ENCODE measurements at regions not wholly inside any gene's neighbourhood (a gene's known extent, or its start where the extent isn't known, plus 50 kb on each side); places are given as distances from the start of the nearest gene placed in this dataset.

DNA sequence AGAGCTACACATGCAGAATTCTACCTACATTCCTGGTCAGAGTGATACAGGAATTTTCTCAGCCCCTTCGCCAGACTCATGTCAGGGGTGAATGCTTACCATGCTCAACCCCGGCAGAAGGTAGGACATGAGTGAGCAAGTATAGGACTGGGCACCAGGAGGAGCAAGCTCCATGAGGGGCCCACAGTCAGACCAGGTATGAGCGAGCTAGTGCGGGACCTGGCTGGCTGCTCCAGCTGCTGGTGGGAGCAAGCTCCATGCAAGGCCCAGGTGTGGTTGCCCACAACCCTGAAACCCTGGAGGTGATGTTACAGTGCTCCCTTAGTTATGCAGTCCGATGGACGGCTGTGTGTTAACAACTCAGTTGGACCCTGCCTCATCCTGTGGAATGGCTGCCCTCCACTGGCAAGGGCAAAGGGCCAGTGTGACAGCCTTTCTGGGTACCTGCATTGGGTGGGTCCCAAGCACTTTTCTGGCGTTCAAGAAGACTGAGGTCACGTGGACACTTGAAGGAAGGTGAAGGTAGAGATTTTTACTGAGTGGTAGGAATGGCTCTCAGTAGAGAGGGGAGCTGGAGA lies 503.5 kb upstream of the CITED2 start:
- no peaks in the 10 kb centered on the region for H3K27me3 Mint-ChIP-seq (ENCODE audit: unreplicated experiment)
- H3K36me3 Mint-ChIP-seq (ENCODE audit: unreplicated experiment), result no peaks in the 10 kb centered on the region
- H3K9me3 Mint-ChIP-seq (ENCODE audit: unreplicated experiment), result peaks cover 2% of the 10 kb centered on the region
- TF ChIP-seq, protein P1, sequence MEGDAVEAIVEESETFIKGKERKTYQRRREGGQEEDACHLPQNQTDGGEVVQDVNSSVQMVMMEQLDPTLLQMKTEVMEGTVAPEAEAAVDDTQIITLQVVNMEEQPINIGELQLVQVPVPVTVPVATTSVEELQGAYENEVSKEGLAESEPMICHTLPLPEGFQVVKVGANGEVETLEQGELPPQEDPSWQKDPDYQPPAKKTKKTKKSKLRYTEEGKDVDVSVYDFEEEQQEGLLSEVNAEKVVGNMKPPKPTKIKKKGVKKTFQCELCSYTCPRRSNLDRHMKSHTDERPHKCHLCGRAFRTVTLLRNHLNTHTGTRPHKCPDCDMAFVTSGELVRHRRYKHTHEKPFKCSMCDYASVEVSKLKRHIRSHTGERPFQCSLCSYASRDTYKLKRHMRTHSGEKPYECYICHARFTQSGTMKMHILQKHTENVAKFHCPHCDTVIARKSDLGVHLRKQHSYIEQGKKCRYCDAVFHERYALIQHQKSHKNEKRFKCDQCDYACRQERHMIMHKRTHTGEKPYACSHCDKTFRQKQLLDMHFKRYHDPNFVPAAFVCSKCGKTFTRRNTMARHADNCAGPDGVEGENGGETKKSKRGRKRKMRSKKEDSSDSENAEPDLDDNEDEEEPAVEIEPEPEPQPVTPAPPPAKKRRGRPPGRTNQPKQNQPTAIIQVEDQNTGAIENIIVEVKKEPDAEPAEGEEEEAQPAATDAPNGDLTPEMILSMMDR (IDR thresholded peaks at IDR 0.05; ENCODE audit: partially characterized antibody, unreplicated experiment), result no peak
- no peak overlapping the region for H3K27ac Mint-ChIP-seq (ENCODE audit: unreplicated experiment)
- peaks cover 14% of the 10 kb centered on the region for H3K4me1 Mint-ChIP-seq (ENCODE audit: low read depth, unreplicated experiment)
- DNase-seq, result no peak
- H3K4me3 Mint-ChIP-seq (ENCODE audit: unreplicated experiment), result no peak overlapping the region

- DNase-seq, result no peak
- no peak overlapping the region for H3K27ac Mint-ChIP-seq (ENCODE audit: unreplicated experiment)
- no peaks in the 10 kb centered on the region for H3K27me3 Mint-ChIP-seq (ENCODE audit: unreplicated experiment)
- TF ChIP-seq, protein P1 (IDR thresholded peaks at IDR 0.05; ENCODE audit: partially characterized antibody, unreplicated experiment), result no peak
- no peaks in the 10 kb centered on the region for H3K4me1 Mint-ChIP-seq (ENCODE audit: low read depth, unreplicated experiment)
- H3K9me3 Mint-ChIP-seq (ENCODE audit: unreplicated experiment), result no peaks in the 10 kb centered on the region
- H3K36me3 Mint-ChIP-seq (ENCODE audit: unreplicated experiment), result no peaks in the 10 kb centered on the region
- H3K4me3 Mint-ChIP-seq (ENCODE audit: unreplicated experiment), result no peak overlapping the region
These were observed 498.2 kb upstream of the CITED2 start for GRCh38 chr6:139872665-139873064.

- no peaks in the 10 kb centered on the region for H3K27me3 Mint-ChIP-seq (ENCODE audit: unreplicated experiment)
- DNase-seq, result no peak
- H3K4me3 Mint-ChIP-seq (ENCODE audit: unreplicated experiment), result no peak overlapping the region
- H3K9me3 Mint-ChIP-seq (ENCODE audit: unreplicated experiment), result no peaks in the 10 kb centered on the region
- TF ChIP-seq, protein P1 (IDR thresholded peaks at IDR 0.05; ENCODE audit: partially characterized antibody, unreplicated experiment), result no peak
- H3K36me3 Mint-ChIP-seq (ENCODE audit: unreplicated experiment), result no peaks in the 10 kb centered on the region
- H3K4me1 Mint-ChIP-seq (ENCODE audit: low read depth, unreplicated experiment), result no peaks in the 10 kb centered on the region
- H3K27ac Mint-ChIP-seq (ENCODE audit: unreplicated experiment), result no peak overlapping the region
These were observed 497.5 kb upstream of the CITED2 start for GRCh38 chr6:139871803-139872510.

GRCh38 chr6:139871165-139871710 lies 496.8 kb upstream of the CITED2 start:
- no peak overlapping the region for H3K4me3 Mint-ChIP-seq (ENCODE audit: unreplicated experiment)
- no peaks in the 10 kb centered on the region for H3K27me3 Mint-ChIP-seq (ENCODE audit: unreplicated experiment)
- no peak overlapping the region for H3K27ac Mint-ChIP-seq (ENCODE audit: unreplicated experiment)
- no peak for DNase-seq
- H3K9me3 Mint-ChIP-seq (ENCODE audit: unreplicated experiment), result no peaks in the 10 kb centered on the region
- no peaks in the 10 kb centered on the region for H3K4me1 Mint-ChIP-seq (ENCODE audit: low read depth, unreplicated experiment)
- TF ChIP-seq, protein P1 (IDR thresholded peaks at IDR 0.05; ENCODE audit: partially characterized antibody, unreplicated experiment), result no peak
- H3K36me3 Mint-ChIP-seq (ENCODE audit: unreplicated experiment), result no peaks in the 10 kb centered on the region

DNA sequence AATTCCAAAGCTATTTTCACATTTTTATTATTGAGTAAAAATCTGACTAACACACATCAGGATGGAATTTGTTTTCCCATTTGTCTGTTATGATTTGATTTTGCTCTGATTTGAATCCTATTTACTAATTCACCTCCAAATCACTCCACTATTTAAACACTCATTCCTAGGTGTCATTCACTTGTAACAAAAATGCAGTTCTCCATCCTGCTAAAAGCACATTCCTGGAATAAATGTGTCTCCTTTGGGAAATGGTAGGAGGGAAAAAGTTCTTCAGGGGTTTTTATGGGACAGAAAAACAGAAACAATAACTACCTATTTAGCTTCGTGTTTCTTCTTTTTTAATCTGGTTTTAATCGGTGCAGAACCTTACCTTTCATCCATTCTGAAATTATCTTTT lies 494.1 kb upstream of the CITED2 start:
- Mint-ChIP-seq H3K4me1 (ENCODE audit: low read depth, unreplicated experiment) (no peaks in the 10 kb centered on the region), H3K27ac (ENCODE audit: unreplicated experiment) (no peak overlapping the region), H3K9me3 (ENCODE audit: unreplicated experiment) (peaks cover 2% of the 10 kb centered on the region), H3K4me3 (ENCODE audit: unreplicated experiment) (no peak overlapping the region), H3K27me3 (ENCODE audit: unreplicated experiment) (no peaks in the 10 kb centered on the region), H3K36me3 (ENCODE audit: unreplicated experiment) (no peaks in the 10 kb centered on the region)
- DNase-seq, result no peak
- TF ChIP-seq, protein P1 (IDR thresholded peaks at IDR 0.05; ENCODE audit: partially characterized antibody, unreplicated experiment), result no peak

Measured in glutamatergic neuron (in vitro differentiated cells).